ENCODE measurements at regions not wholly inside any gene's neighbourhood (a gene's known extent, or its start where the extent isn't known, plus 50 kb on each side); places are given as distances from the start of the nearest gene placed in this dataset.

DNA sequence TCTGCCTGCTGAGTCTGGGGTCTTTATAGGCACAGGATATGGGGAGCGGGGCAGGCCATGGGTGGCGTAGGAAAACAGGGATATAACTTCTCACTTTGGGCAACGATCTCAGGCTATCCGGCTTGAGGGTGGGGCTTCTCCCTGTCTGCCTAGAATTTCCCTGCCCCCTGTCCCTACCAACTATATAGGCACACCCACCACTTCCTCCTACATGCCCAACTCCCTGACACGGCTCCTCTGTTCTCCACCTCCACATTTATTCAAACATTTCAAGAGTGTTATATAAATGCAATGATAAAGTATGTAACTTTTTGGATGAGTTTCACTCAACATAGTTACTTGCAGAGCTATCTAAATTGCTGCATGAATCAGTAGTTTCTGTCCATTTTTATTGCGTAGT lies 363.2 kb upstream of the RORB start:
- Histone ChIP-seq H3K79me2 (ENCODE audit: control insufficient read depth, low read length) (no peaks in the 10 kb centered on the region), H3K9me2 (replicated peaks; ENCODE audit: control insufficient read depth, low read length) (no peaks in the 10 kb centered on the region), H3K4me1 (ENCODE audit: control insufficient read depth, low read length) (no peaks in the 10 kb centered on the region), H4K20me1 (ENCODE audit: control insufficient read depth, insufficient read depth, low read depth, low read length) (no peaks in the 10 kb centered on the region), H3F3A (ENCODE audit: control insufficient read depth, insufficient read depth) (no peaks in the 10 kb centered on the region), H3K9me3 (ENCODE audit: control insufficient read depth, insufficient read depth, low read length) (no peaks in the 10 kb centered on the region), H3K4me2 (ENCODE audit: low read length) (no peak overlapping the region), H3K36me3 (ENCODE audit: control insufficient read depth, low read length) (no peaks in the 10 kb centered on the region), H3K4me3 (ENCODE audit: low read length) (no peak overlapping the region), H3K27me3 (ENCODE audit: control insufficient read depth, low read length) (no peaks in the 10 kb centered on the region), H3K27ac (ENCODE audit: low read depth, low read length) (no peak overlapping the region)
- TF ChIP-seq CTCF (IDR thresholded peaks at IDR 0.05; ENCODE audit: low read depth, low read length, poor library complexity, severe bottlenecking), result no peak
- TF ChIP-seq EZH2phosphoT487 (IDR thresholded peaks at IDR 0.05; ENCODE audit: borderline replicate concordance, low read length), result no peak

- Histone ChIP-seq H3K27me3 (ENCODE audit: control insufficient read depth, low read length) (no peaks in the 10 kb centered on the region), H3K9me2 (replicated peaks; ENCODE audit: control insufficient read depth, low read length) (no peaks in the 10 kb centered on the region), H3F3A (ENCODE audit: control insufficient read depth, insufficient read depth) (no peaks in the 10 kb centered on the region), H3K27ac (ENCODE audit: low read depth, low read length) (no peak overlapping the region), H4K20me1 (ENCODE audit: control insufficient read depth, insufficient read depth, low read depth, low read length) (no peaks in the 10 kb centered on the region), H3K4me1 (ENCODE audit: control insufficient read depth, low read length) (no peaks in the 10 kb centered on the region), H3K4me2 (ENCODE audit: low read length) (no peak overlapping the region), H3K9me3 (ENCODE audit: control insufficient read depth, insufficient read depth, low read length) (no peaks in the 10 kb centered on the region), H3K36me3 (ENCODE audit: control insufficient read depth, low read length) (no peaks in the 10 kb centered on the region), H3K79me2 (ENCODE audit: control insufficient read depth, low read length) (no peaks in the 10 kb centered on the region), H3K4me3 (ENCODE audit: low read length) (no peak overlapping the region)
- TF ChIP-seq CTCF (IDR thresholded peaks at IDR 0.05; ENCODE audit: low read depth, low read length, poor library complexity, severe bottlenecking) (no peak), EZH2phosphoT487 (IDR thresholded peaks at IDR 0.05; ENCODE audit: borderline replicate concordance, low read length) (no peak)
Observed at GRCh38 chr9:74138182-74138581, 359.0 kb upstream of the RORB start.

DNA sequence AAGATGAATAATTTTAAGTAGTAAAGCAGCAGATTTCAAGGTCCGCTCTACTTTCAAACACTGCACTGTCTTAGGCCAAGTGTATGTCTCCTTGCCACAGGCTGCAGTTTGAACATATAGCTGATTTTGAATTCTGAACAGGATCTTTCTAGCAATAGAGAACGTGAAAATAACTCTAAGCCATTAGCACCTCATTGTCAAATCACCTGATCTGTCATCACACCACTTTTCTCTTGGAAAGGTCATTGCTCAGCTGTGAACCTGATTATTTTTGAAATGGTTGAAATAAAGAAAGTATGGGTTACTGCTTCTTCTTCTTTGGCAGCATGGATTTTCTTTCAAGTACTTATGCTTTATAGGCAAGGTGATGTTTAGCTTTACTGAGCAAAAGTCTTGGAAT lies 357.0 kb upstream of the RORB start:
- Histone ChIP-seq H3F3A (ENCODE audit: control insufficient read depth, insufficient read depth) (no peaks in the 10 kb centered on the region), H3K4me3 (ENCODE audit: low read length) (no peak overlapping the region), H3K79me2 (ENCODE audit: control insufficient read depth, low read length) (no peaks in the 10 kb centered on the region), H3K27me3 (ENCODE audit: control insufficient read depth, low read length) (no peaks in the 10 kb centered on the region), H3K4me2 (ENCODE audit: low read length) (no peak overlapping the region), H3K4me1 (ENCODE audit: control insufficient read depth, low read length) (no peaks in the 10 kb centered on the region), H3K27ac (ENCODE audit: low read depth, low read length) (no peak overlapping the region), H3K9me3 (ENCODE audit: control insufficient read depth, insufficient read depth, low read length) (no peaks in the 10 kb centered on the region), H3K36me3 (ENCODE audit: control insufficient read depth, low read length) (no peaks in the 10 kb centered on the region), H3K9me2 (replicated peaks; ENCODE audit: control insufficient read depth, low read length) (no peaks in the 10 kb centered on the region), H4K20me1 (ENCODE audit: control insufficient read depth, insufficient read depth, low read depth, low read length) (no peaks in the 10 kb centered on the region)
- TF ChIP-seq EZH2phosphoT487 (IDR thresholded peaks at IDR 0.05; ENCODE audit: borderline replicate concordance, low read length), result no peak
- no peak for TF ChIP-seq CTCF (IDR thresholded peaks at IDR 0.05; ENCODE audit: low read depth, low read length, poor library complexity, severe bottlenecking)

GRCh38 chr9:74147906-74148305 lies 349.2 kb upstream of the RORB start:
- Histone ChIP-seq H3K4me3 (ENCODE audit: low read length) (no peak overlapping the region), H3K79me2 (ENCODE audit: control insufficient read depth, low read length) (no peaks in the 10 kb centered on the region), H4K20me1 (ENCODE audit: control insufficient read depth, insufficient read depth, low read depth, low read length) (no peaks in the 10 kb centered on the region), H3K9me2 (replicated peaks; ENCODE audit: control insufficient read depth, low read length) (no peaks in the 10 kb centered on the region), H3K36me3 (ENCODE audit: control insufficient read depth, low read length) (no peaks in the 10 kb centered on the region), H3K4me1 (ENCODE audit: control insufficient read depth, low read length) (no peaks in the 10 kb centered on the region), H3K9me3 (ENCODE audit: control insufficient read depth, insufficient read depth, low read length) (no peaks in the 10 kb centered on the region), H3K27me3 (ENCODE audit: control insufficient read depth, low read length) (no peaks in the 10 kb centered on the region), H3K4me2 (ENCODE audit: low read length) (no peak overlapping the region), H3F3A (ENCODE audit: control insufficient read depth, insufficient read depth) (no peaks in the 10 kb centered on the region), H3K27ac (ENCODE audit: low read depth, low read length) (no peak overlapping the region)
- TF ChIP-seq CTCF (IDR thresholded peaks at IDR 0.05; ENCODE audit: low read depth, low read length, poor library complexity, severe bottlenecking) (no peak), EZH2phosphoT487 (IDR thresholded peaks at IDR 0.05; ENCODE audit: borderline replicate concordance, low read length) (no peak)

Data from DOHH2 (cell line).